DMS153 treated with DMSO at 0.1 percent for 48 hours (cell line): ENCODE measurements at regions not wholly inside any gene's neighbourhood (a gene's known extent, or its start where the extent isn't known, plus 50 kb on each side); places are given as distances from the start of the nearest gene placed in this dataset.
A peak's percentile ranks its signal among the peaks of the same experiment; 100 is the strongest.

Source experiments
- DNase-seq: peaks from one replicate; lab custom pipeline; 2025; ENCODE audit not compliant: unreplicated experiment; lab: John Stamatoyannopoulos, UW

DNA sequence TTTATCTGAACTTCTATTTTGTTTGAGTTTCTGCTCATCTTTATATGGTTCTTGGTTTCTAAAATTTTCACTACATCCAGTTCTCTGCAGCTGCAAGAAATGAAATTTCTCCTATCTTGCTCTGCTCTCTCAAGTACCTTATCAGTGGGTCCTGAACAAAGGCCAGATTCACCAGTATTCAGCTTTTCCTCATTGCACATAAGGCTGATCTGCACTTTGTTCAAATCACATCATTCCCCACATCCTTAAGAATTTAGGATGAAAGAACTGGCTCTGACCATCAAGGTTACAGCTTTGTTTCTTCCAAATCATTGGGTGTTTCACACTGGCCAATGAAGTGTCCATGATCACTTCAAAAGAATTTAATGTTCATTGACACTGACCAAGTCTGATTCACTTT lies 211.4 kb downstream of the GRIN2B start:
- no peak for DNase-seq

DNA sequence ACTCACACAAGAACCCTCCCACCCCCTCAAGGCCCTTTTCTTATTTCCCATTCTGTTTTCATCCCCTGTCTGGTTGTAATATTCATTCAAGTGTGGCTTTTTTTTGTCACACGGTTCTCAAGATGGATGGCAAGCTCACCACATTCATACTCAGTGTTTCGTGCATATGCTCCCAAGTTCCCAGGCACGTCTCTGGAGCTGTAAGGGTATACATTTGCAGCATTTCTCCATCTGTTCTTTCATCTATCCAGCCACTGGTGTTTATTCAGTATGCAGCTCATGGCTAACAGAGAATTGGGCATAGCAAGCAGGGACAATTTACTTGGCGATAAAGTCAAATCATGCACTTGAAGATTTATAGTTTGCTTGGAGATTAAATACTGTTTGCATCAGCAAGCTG lies 212.1 kb downstream of the GRIN2B start:
- DNase-seq, result no peak

DNA sequence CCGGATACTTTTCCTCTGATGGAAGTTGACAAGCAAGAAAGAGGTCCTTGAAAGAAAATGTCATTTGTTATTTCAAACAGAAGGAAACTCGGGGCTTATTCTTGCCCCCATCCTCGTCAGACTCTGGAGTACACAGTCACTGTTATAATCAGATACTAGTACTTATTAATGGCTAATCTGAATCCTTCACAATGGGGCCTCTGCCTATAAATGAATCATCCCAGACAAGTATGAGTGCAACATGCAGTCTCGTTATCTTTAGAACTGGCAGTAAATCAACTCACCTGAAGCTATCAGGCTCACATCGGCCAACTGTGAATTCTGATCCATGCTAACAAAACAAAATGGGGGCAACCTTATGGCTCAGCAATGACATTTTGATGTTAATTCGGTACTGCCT lies 216.7 kb downstream of the GRIN2B start:
- DNase-seq, result no peak

DNA sequence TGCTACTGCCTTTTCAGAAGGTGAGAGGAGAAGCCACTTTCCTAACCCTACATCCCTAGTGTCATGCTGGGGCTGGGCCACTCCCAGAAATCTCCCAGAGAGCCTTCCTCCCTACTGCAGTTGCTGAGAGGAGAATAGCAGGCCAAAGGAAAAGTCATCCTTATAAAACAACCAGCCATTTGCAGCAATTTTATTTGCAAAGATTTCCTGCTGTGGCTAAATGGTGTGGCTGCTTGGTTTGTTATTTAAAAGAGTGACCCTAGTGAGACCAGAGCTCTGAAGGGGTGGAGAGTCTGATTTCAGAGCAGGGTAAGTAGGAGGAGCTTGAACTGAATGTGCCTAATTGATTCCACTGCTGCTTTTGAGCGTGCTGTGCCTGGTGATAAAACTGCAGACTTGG lies 232.0 kb downstream of the GRIN2B start:
- no peak for DNase-seq

DNA sequence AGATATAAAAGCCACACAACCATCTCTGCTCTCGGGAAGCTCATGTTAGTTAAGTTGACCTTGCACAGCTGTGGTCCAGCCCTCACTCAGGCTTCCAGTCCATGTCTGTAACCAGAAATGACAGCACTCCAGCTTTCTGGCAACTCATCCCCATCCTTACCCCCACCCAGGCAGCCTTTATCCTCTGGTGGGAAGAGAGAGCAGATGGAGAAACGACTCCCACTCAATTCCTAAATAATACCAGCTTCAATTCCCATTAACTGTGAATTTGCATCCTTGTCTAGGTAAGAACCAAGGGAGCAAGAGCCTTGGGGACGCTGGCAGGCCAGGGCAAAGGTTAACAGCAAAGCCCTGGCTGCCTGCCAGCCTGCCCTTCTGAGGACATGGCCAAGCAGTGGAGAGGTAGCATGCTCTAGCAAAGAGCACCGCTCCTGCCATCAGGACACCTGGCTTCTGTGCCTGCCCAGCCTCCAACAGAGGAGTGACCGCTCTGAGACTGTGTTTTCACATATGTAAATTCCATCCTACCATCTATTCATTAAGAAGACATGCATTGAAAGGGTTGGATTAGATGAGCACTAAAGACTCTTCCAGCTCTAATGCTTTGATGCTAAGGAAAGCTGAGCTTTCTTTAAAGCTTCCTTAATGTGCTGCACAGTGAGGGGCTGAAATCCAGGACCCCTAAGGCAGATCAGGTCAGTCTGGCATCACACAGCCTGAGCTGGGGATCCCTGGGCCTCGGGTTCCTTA lies 236.1 kb downstream of the GRIN2B start:
- no peak for DNase-seq

DNA sequence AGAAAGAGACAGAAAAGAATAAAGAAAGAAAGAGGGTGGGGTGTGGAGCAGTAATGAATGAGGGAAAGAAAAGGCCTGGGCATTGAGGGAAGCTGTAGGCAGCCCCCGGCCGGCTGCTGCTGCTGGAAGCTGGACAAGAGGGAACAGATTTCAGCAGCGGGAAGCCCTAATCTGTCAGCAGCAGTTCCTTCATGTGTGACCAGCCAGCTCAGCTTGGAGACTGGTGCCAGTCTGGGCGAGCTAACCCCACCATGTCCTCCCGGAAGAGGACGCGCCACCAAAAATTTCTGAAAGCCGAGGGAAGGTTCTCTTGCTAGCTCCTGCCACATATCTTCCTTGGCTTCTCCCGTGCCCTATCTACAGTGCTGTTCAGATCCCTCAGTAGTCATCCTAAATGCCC lies 236.8 kb downstream of the GRIN2B start:
- DNase-seq, result no peak

DNA sequence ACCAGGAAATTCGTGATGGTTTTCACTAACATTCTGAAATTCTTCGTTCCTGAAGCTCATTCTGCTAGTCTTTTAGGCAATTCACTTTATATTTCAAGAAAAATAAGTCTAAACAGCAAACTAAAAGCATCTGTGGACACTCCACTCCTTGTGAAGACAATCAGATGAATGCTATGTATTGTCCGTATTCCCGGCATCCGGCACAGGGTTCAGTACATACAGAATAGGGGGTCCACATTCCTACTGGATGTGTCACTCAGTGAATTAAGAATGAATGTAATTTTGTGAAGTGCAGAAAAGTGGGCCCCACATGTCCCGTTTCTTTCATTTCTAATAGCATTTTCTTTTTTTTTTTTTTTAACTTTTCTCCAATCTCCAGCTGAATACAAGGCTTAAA lies 241.3 kb downstream of the GRIN2B start:
- DNase-seq, result no peak

DNA sequence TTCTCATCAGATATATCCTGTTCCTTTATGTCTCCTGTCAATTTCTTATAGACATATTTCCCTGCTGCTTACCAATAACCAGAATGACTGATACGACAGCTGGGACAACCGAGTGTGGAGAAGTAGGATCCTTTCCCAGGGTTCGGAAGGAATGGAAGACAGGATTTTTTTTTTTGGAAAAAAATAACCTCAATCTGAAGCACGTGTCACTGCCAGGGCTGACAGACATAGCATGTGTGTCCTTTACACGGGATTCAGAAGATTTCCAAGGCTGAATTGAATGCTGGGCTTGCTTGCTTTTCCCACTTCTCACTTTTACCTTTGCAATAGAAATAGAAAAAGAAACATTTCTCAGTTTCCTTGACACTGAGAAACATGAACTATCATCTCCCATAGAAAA lies 245.7 kb downstream of the GRIN2B start:
- DNase-seq, result no peak

DNA sequence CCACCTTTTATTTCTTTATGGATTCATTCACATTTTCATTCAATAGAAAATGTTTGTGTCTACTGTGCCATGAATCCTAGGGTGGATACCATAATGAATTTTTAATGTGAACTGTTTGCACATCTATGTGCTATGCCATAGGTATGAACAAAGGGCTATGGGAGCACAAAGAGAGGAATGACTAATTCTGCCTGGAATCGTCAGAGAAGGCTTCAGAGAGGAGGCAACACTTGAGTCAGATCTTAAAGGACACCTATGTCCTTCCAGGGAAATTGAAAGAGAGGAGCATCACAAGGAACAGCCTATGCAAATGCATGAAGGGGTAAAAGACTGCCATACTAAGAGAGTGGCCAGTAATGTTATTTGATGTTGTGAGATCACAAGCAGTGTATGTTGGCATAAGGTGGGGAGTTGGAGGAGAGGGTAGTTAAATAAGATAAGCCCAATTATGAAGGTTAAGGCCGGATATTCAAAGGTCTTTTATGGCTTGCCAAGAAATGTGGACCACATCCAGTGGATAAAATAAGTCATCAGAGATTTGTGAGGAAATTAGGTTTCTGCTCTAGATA lies 246.7 kb downstream of the GRIN2B start:
- no peak for DNase-seq

DNA sequence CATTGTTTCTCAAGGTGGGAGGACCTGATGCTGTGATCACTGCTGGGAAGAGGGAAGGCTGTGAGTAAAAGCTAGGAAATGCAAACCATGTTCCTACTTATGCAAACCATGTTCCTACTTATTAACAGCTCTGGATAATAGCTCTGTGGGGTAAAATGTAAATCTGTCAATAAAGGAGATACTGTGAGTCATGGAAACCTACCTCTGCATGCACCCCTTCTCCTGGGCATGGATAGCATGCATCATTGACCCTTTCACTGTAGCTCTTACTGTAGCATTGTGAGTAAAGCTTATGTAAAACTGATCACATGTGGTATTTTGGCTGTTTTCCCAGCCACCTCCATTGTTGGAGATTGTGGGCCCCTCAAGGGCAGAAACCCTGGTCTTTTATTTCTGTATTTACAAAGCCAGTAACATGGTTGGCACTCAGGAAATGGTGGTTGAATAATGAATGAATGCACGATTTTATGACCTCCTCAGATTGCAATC lies 253.7 kb downstream of the GRIN2B start:
- DNase-seq, result peak; percentile 98

DNA sequence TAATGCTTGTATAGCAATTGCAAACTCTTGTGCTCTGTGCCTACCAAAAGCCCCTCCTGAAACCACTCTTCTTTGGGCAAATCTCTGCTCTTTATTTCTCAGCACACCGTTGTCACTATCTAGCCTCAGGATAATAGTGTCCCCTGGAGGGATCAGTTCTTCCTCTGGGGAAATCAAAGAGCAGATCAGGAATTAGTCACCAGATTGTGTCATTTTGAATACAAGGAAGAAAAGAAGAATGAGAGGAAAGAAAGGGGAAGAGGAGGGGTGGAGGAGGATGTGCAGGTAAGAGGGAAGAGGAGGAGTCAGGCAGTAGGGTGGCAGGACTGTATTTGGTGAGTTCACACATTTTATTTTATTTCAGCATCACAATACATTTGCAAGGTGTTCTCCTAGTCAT lies 256.4 kb downstream of the GRIN2B start:
- no peak for DNase-seq

DNA sequence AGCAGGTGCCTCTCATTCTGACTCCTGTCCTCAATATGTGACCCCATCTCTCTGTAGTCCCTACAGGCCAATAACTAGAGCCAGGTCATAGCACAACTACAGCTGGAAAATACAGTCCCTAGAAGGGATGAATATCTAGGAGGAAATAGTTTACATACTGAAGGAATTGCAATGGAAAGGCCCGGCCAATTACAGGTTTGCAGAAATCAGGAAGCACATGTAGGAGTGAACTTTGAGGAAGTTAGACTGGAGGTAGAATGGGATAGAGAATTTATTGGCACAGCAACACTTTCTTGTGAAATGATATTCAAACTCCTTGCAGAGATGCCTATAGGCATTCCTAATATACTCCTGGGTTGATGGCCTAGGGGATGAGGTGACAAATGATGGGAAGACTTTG lies 257.3 kb downstream of the GRIN2B start:
- DNase-seq, result no peak

DNA sequence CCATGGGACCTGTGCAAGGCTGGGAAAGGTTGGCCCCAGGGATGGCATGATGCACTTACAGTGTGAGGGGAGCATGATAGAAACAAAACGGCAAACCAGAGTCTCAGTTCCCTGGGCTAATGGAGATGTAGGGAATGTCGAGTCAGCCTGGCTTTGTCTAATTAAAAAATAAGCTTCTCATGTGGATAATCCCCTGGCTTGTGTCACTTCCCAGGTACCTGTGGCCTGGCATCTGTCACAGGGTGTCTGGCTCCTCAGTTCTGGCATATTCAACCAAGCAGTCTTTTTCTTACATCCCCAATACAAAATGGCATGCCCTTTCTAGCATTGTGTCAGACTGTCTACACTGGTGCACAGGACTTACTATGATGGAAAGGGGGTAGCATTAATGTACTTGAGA lies 261.4 kb downstream of the GRIN2B start:
- no peak for DNase-seq

DNA sequence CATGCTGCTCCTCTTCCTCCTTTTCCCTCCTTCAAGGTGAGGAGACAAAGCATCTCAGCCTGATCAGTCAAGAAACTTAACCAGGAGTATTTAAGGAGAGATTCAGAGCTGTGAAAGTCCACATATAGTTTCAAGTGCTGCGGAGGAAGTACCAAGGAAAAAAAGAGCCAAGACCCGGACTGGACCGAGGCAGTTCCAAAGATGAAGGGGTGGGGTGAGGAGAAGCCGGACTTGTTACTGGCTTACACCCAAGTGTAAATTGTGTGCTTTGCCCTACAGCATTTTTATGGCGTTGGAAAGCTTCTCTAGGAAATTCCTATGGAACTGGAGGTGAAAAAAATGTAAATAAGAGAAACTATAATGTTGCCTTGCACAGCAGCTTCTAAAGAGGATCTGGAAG lies 263.1 kb downstream of the GRIN2B start:
- no peak for DNase-seq

DNA sequence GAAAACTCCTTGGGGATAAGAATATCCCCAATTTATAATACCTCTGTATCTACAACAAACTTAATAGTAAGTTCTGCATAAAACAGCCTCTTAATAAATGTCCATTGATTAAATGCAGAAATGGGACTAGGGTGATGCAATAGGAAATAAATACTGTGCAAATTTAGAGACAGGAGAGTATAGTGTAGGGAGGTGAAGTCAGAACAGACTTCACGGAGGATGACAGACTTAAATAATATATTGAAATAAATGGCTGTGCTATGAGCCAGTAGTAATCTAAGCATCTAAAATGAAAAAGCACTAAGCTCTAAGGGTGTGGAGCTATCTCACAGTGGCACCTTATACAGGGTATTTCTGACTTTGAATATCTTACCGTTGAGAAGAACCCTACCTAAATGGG lies 265.3 kb downstream of the GRIN2B start:
- no peak for DNase-seq

DNA sequence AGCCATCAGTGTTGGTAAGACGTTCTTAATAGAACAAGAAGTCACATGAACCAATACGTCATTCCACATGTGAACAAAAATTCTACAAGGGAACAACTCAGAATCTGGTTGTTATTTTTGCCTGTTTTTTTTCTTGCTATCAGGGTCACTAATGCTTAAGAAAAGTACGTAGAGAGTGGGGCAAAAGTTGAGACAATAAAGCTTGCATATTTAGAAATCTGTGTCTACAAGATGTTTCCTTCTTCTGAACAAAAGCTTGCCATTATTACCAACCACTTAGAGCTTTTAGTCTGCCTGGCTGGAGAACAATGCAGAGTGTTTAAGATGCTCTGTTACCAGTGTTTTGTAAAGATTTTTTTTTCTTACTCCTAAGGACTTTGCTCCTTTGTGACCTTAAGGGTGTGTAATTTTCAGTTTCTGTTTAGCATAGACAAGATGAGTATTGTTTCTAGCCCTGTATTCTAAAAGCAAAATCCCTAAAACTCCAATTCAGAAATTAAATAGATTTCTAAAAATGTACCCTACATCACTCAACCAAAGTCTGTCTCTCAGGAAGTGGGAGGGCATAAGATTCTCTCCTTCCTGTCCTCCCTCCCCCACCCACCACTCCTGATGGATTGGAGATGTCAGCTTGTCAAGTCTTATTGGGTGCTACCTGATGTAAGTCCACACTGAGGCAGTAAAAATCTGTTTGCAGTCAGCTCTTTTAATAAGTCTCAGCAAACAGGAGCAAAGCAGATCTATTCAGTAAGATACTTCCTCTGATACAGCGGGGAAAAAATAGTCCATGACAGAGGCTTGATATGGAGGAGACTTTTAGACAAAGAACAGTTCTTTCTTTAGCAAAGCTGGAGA lies 267.6 kb downstream of the GRIN2B start:
- peak; percentile 63 for DNase-seq

DNA sequence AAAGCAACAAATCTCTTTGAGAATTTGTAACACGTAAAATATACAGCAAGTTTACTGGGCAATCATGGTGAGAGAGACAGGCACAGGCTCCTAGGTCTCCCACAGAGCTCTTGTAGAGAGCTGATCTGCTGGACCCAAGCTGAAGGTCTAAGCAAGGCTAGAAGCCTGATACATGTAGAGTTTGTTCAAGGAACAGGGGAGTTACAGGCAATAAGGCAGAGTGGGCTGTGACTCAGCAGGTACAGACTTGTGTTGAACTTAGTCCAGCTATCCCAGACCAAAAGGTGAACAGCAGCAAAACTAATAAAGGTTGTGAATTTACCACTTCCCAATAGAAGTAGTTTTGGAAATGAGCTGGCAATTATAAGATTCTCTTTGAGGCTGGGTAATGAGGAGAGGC lies 273.6 kb downstream of the GRIN2B start:
- DNase-seq, result no peak

DNA sequence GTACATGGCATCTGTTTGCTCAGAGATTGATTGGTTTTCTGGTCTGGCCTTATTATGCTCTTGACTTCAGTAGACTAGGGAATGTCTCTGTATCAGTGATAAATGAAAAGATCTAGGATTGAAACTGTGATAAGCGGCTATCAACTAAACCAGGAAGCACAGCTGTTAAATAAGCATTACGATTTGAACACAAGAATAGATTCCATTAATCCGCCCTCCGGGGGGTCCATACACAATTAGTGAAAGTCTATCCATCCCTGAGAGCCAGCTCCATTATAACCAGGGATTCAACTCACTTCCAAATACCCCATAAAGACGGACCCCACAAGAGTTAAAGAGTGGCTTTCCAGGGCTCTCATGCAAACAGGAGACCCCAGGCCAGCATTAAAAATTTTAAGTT lies 279.0 kb downstream of the GRIN2B start:
- peak; percentile 54 for DNase-seq

DNA sequence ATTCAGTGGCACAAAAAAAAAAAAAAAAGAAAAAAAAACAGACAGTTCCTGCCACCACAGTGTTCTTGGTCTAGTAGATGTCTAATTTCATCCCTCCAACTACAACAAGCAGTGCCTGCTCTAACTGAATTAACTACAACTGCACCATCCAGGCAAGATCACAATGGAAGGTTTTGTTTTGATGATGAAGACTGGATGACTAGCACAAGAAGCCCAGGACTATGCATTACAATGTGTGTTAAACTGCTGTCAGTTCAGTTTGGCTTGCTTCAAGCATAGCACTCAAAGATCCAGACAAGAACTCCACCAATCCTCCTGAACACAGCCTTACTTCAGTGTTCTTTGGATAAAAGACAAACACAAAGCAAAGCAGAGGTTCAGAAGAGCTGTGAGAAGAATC lies 279.9 kb downstream of the GRIN2B start:
- no peak for DNase-seq

DNA sequence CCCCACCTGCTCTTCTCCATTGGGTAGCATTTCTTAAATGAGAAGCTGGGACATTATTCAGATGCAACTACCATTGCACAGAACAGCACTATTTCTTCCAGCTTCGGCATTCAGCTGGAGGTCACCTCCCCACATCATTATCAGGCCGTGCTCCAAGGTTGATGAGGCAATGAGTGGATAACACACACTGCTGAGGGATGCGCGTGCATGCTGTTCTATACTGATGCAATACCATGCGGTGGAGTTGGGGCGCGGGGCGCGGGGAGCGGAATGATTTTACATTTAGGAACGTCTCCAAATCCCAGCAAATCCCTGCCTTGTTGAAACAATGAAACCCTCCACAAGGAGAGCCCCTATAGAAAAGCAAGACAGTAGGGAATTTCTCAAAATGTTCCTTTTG lies 283.4 kb downstream of the GRIN2B start:
- no peak for DNase-seq

DNA sequence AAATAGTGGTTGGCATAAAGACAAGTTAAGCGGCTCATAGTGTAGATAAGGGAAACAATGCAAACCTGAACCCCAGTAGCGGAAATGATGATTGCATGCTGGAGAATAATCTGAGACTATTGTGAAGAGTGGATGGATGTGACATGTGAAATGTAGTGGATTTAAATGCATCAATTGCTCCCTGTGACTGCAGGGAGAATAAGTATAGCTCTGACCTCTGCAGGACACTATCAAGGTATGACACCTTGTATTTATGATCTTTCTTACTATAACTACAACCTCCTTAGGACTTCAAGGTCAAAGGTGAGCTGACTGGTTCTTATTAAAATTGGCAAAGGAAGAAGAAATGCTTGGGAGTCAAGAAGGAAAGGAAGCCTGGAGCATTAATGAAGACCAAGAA lies 285.6 kb downstream of the GRIN2B start:
- DNase-seq, result no peak

DNA sequence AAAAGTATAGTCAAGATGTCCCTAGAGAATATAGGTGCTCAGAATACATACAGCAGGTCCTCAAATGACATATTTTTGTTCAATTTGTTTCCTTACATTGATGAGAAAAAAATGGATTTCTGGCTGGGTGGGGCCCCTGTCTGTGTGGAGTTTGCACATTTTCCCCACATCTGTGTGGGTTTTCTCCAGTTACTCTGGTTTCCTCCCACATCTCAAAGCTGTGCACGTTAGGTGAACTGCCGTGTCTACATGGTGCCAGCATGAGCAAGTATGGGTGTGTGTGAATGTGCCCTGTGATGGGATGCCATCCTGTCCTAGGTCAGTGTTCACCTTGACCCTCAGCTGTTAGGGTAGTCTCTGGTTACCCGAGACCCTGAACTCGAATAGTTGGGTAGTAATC lies 289.1 kb downstream of the GRIN2B start:
- DNase-seq, result no peak
